H9 (cell line): ENCODE measurements at regions not wholly inside any gene's neighbourhood (a gene's known extent, or its start where the extent isn't known, plus 50 kb on each side); places are given as distances from the start of the nearest gene placed in this dataset.

Source experiments
- DNase-seq: peaks from one replicate; pipeline ENCODE4 v3.0.0-alpha.2; 2017
- H2AFZ ChIP-seq: one replicate; pipeline ENCODE4 v1.6.1; 2013; ENCODE audit warnings: mild to moderate bottlenecking, low read length, control low read depth, moderate library complexity
- H2AK5ac ChIP-seq: 2 replicates; pipeline ENCODE4 v1.6.1; 2013; ENCODE audit warnings: low read length, control low read depth, mixed read lengths; ENCODE audit not compliant: insufficient read length
- H2BK120ac ChIP-seq: one replicate; pipeline ENCODE4 v1.6.1; 2013; ENCODE audit warnings: low read depth, mild to moderate bottlenecking, low read length, control low read depth, inconsistent platforms; ENCODE audit not compliant: poor library complexity, severe bottlenecking
- H2BK12ac ChIP-seq: 2 replicates; pipeline ENCODE4 v1.6.1; 2013; ENCODE audit warnings: low read length, control low read depth, mixed read lengths, low read depth; ENCODE audit not compliant: insufficient read length
- H2BK15ac ChIP-seq: 2 replicates; pipeline ENCODE4 v1.6.1; 2013; ENCODE audit warnings: low read depth, low read length, control low read depth
- H2BK20ac ChIP-seq: one replicate; pipeline ENCODE4 v1.6.1; 2013; ENCODE audit warnings: low read depth, mild to moderate bottlenecking, low read length, control low read depth, inconsistent platforms; ENCODE audit not compliant: poor library complexity, severe bottlenecking
- H2BK5ac ChIP-seq: 2 replicates; pipeline ENCODE4 v1.6.1; 2013; ENCODE audit warnings: low read length, control low read depth, mixed read lengths; ENCODE audit not compliant: insufficient read length
- H3K14ac ChIP-seq: 2 replicates; pipeline ENCODE4 v1.6.1; 2013; ENCODE audit warnings: low read length, control low read depth; ENCODE audit not compliant: insufficient read depth
- H3K18ac ChIP-seq: 2 replicates; pipeline ENCODE4 v1.6.1; 2013; ENCODE audit warnings: low read depth, mild to moderate bottlenecking, mixed read lengths, low read length, control low read depth; ENCODE audit not compliant: insufficient read length
- H3K23ac ChIP-seq: 2 replicates; pipeline ENCODE4 v1.6.1; 2013; ENCODE audit warnings: low read length, control low read depth, mixed read lengths, low read depth; ENCODE audit not compliant: insufficient read length
- H3K23me2 ChIP-seq: 2 replicates; pipeline ENCODE4 v1.6.1; 2013; ENCODE audit warnings: low read depth, mild to moderate bottlenecking, mixed read lengths, low read length, control low read depth; ENCODE audit not compliant: insufficient read length, poor library complexity, severe bottlenecking
- H3K27ac ChIP-seq: 2 replicates; pipeline ENCODE4 v1.5.1; 2013; ENCODE audit warnings: low read length, control low read depth, mixed read lengths, low read depth; ENCODE audit not compliant: insufficient read length
- H3K27me3 ChIP-seq: 2 replicates; pipeline ENCODE4 v1.6.1; 2013; ENCODE audit warnings: low read length, control low read depth, inconsistent platforms; ENCODE audit not compliant: insufficient read depth
- H3K4ac ChIP-seq: 2 replicates; pipeline ENCODE4 v1.6.1; 2013; ENCODE audit warnings: low read depth, mild to moderate bottlenecking, control low read depth, inconsistent platforms, low read length, moderate library complexity
- H3K4me1 ChIP-seq: 2 replicates; pipeline ENCODE4 v1.6.1; 2013; ENCODE audit warnings: low read length, control low read depth, inconsistent platforms; ENCODE audit not compliant: insufficient read depth
- H3K4me2 ChIP-seq: 2 replicates; pipeline ENCODE4 v1.6.1; 2013; ENCODE audit warnings: low read length, control low read depth, mixed read lengths; ENCODE audit not compliant: insufficient read length, insufficient read depth
- H3K56ac ChIP-seq: 2 replicates; pipeline ENCODE4 v1.6.1; 2013; ENCODE audit warnings: low read depth, mild to moderate bottlenecking, mixed read lengths, low read length, control low read depth; ENCODE audit not compliant: insufficient read length
- H3K79me1 ChIP-seq: 2 replicates; pipeline ENCODE4 v1.6.1; 2013; ENCODE audit warnings: low read depth, mild to moderate bottlenecking, moderate library complexity, low read length, control low read depth, inconsistent platforms; ENCODE audit not compliant: insufficient read depth, poor library complexity, severe bottlenecking
- H3K79me2 ChIP-seq: 2 replicates; pipeline ENCODE4 v1.6.1; 2013; ENCODE audit warnings: low read length, control low read depth, inconsistent platforms; ENCODE audit not compliant: insufficient read depth
- H3K9ac ChIP-seq: 2 replicates; pipeline ENCODE4 v1.6.1; 2013; ENCODE audit warnings: low read length, control low read depth, mixed read lengths; ENCODE audit not compliant: insufficient read length; ENCODE audit errors: extremely low read depth
- H3K9me3 ChIP-seq: one replicate; pipeline ENCODE4 v1.6.1; 2013; ENCODE audit warnings: low read depth, low read length, inconsistent platforms; ENCODE audit not compliant: control insufficient read depth
- H3T11ph ChIP-seq: one replicate; pipeline ENCODE4 v1.6.1; 2013; ENCODE audit warnings: mild to moderate bottlenecking, low read length, control low read depth, inconsistent platforms
- H4K20me1 ChIP-seq: one replicate; pipeline ENCODE4 v1.6.1; 2013; ENCODE audit not compliant: control insufficient read depth, insufficient read length, insufficient read depth
- H4K5ac ChIP-seq: 2 replicates; pipeline ENCODE4 v1.6.1; 2013; ENCODE audit warnings: low read depth, mild to moderate bottlenecking, mixed read lengths, low read length, control low read depth; ENCODE audit not compliant: insufficient read length
- H4K8ac ChIP-seq: replicated peaks from 2 replicates; pipeline ENCODE4 v1.6.1; 2013; ENCODE audit warnings: low read length, control low read depth, mixed read lengths, low read depth; ENCODE audit not compliant: insufficient read length
- H4K91ac ChIP-seq: 2 replicates; pipeline ENCODE4 v1.6.1; 2013; ENCODE audit warnings: low read depth, mild to moderate bottlenecking, moderate library complexity, mixed read lengths, low read length, control low read depth; ENCODE audit not compliant: insufficient read length
- H3K27ac Mint-ChIP-seq, 3 experiments: 2 replicates in 2 of 3; 3 replicates in 1 of 3; pipeline ENCODE4 v1.8.0; 2020 to 2021; ENCODE audit warnings: mixed read lengths in 3 of 3, mild to moderate bottlenecking in 1 of 3, moderate library complexity in 1 of 3
- H3K27me3 Mint-ChIP-seq: 2 replicates; pipeline ENCODE4 v1.8.0; 2021; ENCODE audit warnings: low read depth, mild to moderate bottlenecking, moderate library complexity, mixed read lengths
- H3K36me3 Mint-ChIP-seq, 3 experiments: 2 replicates in 2 of 3; 3 replicates in 1 of 3; pipeline ENCODE4 v1.8.0; 2020 to 2021; ENCODE audit warnings: low read depth in 3 of 3, mixed read lengths in 3 of 3; ENCODE audit not compliant: insufficient read depth in 1 of 3
- H3K4me1 Mint-ChIP-seq, 2 experiments: 2 replicates each; pipeline ENCODE4 v1.8.0; 2020; ENCODE audit warnings: mixed read lengths in 2 of 2
- H3K4me3 Mint-ChIP-seq, 2 experiments: 2 replicates in 1 of 2; 3 replicates in 1 of 2; pipeline ENCODE4 v1.8.0; 2020 to 2021; ENCODE audit warnings: mild to moderate bottlenecking in 2 of 2, mixed read lengths in 2 of 2, moderate library complexity in 1 of 2
- H3K9me3 Mint-ChIP-seq, 2 experiments: 2 replicates in 1 of 2; 3 replicates in 1 of 2; pipeline ENCODE4 v1.8.0; 2020; ENCODE audit warnings: mild to moderate bottlenecking in 2 of 2, mixed read lengths in 2 of 2, moderate library complexity in 1 of 2
- CTCF ChIP-seq: fragments of 200-600 bp; sonication (generic); conservative IDR thresholded peaks from 3 replicates; pipeline ENCODE4 v1.8.0; 2021; ENCODE audit warnings: antibody characterized with exemption, mild to moderate bottlenecking
- WGBS: extraction: QIAGEN DNeasy Blood & Tissue Kit; methylation state at CpG from one replicate; pipeline ENCODE4 v1.1.7; 2013; ENCODE audit warnings: missing lambda C conversion rate, low lambda C conversion rate, mixed read lengths; ENCODE audit not compliant: insufficient read length; ENCODE audit errors: extremely low coverage; 5-methylcytosine and 5-hydroxymethylcytosine counted together

DNA sequence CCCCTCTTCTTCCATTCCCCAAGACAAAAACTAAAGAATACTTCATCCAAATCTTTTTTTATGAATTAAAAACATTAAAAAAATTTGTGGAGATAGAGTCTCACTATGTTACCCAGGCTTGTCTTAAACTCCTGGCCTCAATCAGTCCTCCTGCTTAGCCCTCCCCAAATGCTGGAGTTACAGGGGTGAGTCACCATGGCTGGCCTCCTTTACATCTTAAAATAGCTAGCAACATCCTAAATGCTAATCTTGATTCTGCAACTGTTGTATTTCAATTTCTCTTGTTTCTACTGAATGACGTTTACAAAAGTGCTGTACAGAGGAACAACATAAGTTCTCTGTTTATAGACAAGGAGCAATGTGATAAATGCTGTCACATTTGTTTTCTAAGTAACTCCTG lies 483.5 kb downstream of the ADGRL2 start:
- H2AK5ac ChIP-seq = no peak overlapping the region
- H3K4ac ChIP-seq = no peak overlapping the region
- no peak overlapping the region for H2BK20ac ChIP-seq
- Mint-ChIP-seq H3K4me3 (no peak overlapping the region), H3K27ac (no peak overlapping the region), H3K36me3 (no peaks in the 10 kb centered on the region), H3K9me3 (no peaks in the 10 kb centered on the region), H3K27me3 (no peaks in the 10 kb centered on the region), H3K4me1 (0 out of 4 replicates have a peak, but pooled peaks cover 0 to 2% of the 10 kb centered on the region in 2 experiments)
- H3K56ac ChIP-seq = no peak overlapping the region
- H3K18ac ChIP-seq = no peak overlapping the region
- no peaks in the 10 kb centered on the region for H3K79me1 ChIP-seq
- no peaks in the 10 kb centered on the region for H3K9me3 ChIP-seq
- H4K91ac ChIP-seq = no peak overlapping the region
- no CpG with 5 or more reads among the region's 1 CpG for WGBS
- H3K23ac ChIP-seq = no peak overlapping the region
- H3T11ph ChIP-seq = no peak overlapping the region
- no peaks in the 10 kb centered on the region for H3K27me3 ChIP-seq
- no peak overlapping the region for H2AFZ ChIP-seq
- H3K23me2 ChIP-seq = no peaks in the 10 kb centered on the region
- H2BK5ac ChIP-seq = no peak overlapping the region
- no peak for DNase-seq
- H4K5ac ChIP-seq = no peak overlapping the region
- no peak overlapping the region for H3K9ac ChIP-seq
- no peak overlapping the region for H2BK12ac ChIP-seq
- H3K79me2 ChIP-seq = no peaks in the 10 kb centered on the region
- no peak overlapping the region for H3K14ac ChIP-seq
- H4K8ac ChIP-seq = no peak overlapping the region
- no peak overlapping the region for H3K27ac ChIP-seq
- TF ChIP-seq CTCF = no peak
- H3K4me1 ChIP-seq = no peaks in the 10 kb centered on the region
- H3K4me2 ChIP-seq = no peak overlapping the region
- no peak overlapping the region for H2BK120ac ChIP-seq
- H4K20me1 ChIP-seq = no peaks in the 10 kb centered on the region
- H2BK15ac ChIP-seq = no peak overlapping the region
